IMR-90 (cell line): ENCODE measurements at regions not wholly inside any gene's neighbourhood (a gene's known extent, or its start where the extent isn't known, plus 50 kb on each side); places are given as distances from the start of the nearest gene placed in this dataset.

Experiments
- ATAC-seq: fragments of 200-7000 bp; cut with Tn5 transposase; 2 replicates; pipeline ENCODE4 v1.9.1; 2020; ENCODE audit warnings: low read depth, mild to moderate bottlenecking, moderate library complexity
- BruUV-seq: library from RNA; stranded (reverse); fragments of 400-500 nt; replicated peaks from 2 replicates; lab custom pipeline; 2021; lab: Mats Ljungman, UMichigan
- CTCF ChIA-PET: fragments of 300-600 bp; formaldehyde crosslinking; extraction: SDS; loops from one replicate; lab custom pipeline; 2021; ENCODE audit warnings: antibody characterized with exemption; lab: Yijun Ruan, JAX
- POLR2A ChIA-PET: fragments of 300-600 bp; sonication (Branson Sonifier 250); formaldehyde crosslinking; loops from one replicate; lab custom pipeline; 2022; ENCODE audit warnings: antibody characterized with exemption; ENCODE audit not compliant: unreplicated experiment; lab: Charles Lee
- DNase-seq: peaks from one replicate; pipeline ENCODE4 v3.0.0; 2013
- H2AFZ ChIP-seq: replicated peaks from 2 replicates; pipeline ENCODE3; 2013; ENCODE audit warnings: low read length, mild to moderate bottlenecking; ENCODE audit not compliant: poor library complexity
- H2AK5ac ChIP-seq: 2 replicates; pipeline ENCODE4 v1.6.1; 2013; ENCODE audit warnings: low read depth, low read length, inconsistent platforms
- H2AK9ac ChIP-seq: replicated peaks from 2 replicates; pipeline ENCODE3; 2013; ENCODE audit warnings: mild to moderate bottlenecking, low read depth, low read length, moderate library complexity; ENCODE audit not compliant: poor library complexity
- H2BK120ac ChIP-seq: 2 replicates; pipeline ENCODE4 v1.6.1; 2013; ENCODE audit warnings: low read depth, low read length, inconsistent platforms
- H2BK15ac ChIP-seq: 3 replicates; pipeline ENCODE4 v1.6.1; 2013; ENCODE audit warnings: low read depth, low read length, inconsistent platforms
- H2BK20ac ChIP-seq: 2 replicates; pipeline ENCODE4 v1.6.1; 2013; ENCODE audit warnings: low read depth, mild to moderate bottlenecking, inconsistent platforms, low read length, moderate library complexity
- H2BK5ac ChIP-seq: 2 replicates; pipeline ENCODE4 v1.6.1; 2013; ENCODE audit warnings: mild to moderate bottlenecking, low read depth, low read length, inconsistent platforms; ENCODE audit not compliant: poor library complexity, severe bottlenecking
- H3K14ac ChIP-seq: replicated peaks from 2 replicates; pipeline ENCODE4 v1.6.1; 2013; ENCODE audit warnings: low read depth, low read length, inconsistent platforms
- H3K18ac ChIP-seq: 2 replicates; pipeline ENCODE4 v1.6.1; 2013; ENCODE audit warnings: low read depth, low read length, control low read depth
- H3K23ac ChIP-seq: 2 replicates; pipeline ENCODE4 v1.6.1; 2013; ENCODE audit warnings: low read depth, low read length, inconsistent platforms
- H3K27ac ChIP-seq: 2 replicates; pipeline ENCODE4 v1.5.1; 2013; ENCODE audit warnings: mild to moderate bottlenecking, control low read depth, low read length; ENCODE audit not compliant: insufficient read depth
- H3K27me3 ChIP-seq: 2 replicates; pipeline ENCODE4 v1.6.1; 2013; ENCODE audit warnings: low read length; ENCODE audit not compliant: control insufficient read depth, insufficient read depth
- H3K36me3 ChIP-seq: 2 replicates; pipeline ENCODE4 v1.6.1; 2013; ENCODE audit warnings: low read length, mixed read lengths; ENCODE audit not compliant: control insufficient read depth, insufficient read depth
- H3K4ac ChIP-seq: 2 replicates; pipeline ENCODE4 v1.6.1; 2013; ENCODE audit warnings: low read depth, low read length, inconsistent platforms
- H3K4me1 ChIP-seq: 2 replicates; pipeline ENCODE4 v1.6.1; 2013; ENCODE audit warnings: low read length, mixed read lengths; ENCODE audit not compliant: control insufficient read depth, insufficient read depth
- H3K4me2 ChIP-seq: 2 replicates; pipeline ENCODE4 v1.6.1; 2013; ENCODE audit warnings: low read depth, mild to moderate bottlenecking, control low read depth, low read length, moderate library complexity
- H3K4me3 ChIP-seq: 2 replicates; pipeline ENCODE4 v1.5.1; 2013; ENCODE audit warnings: low read depth, mild to moderate bottlenecking, control low read depth, low read length, moderate library complexity; ENCODE audit not compliant: insufficient read depth
- H3K56ac ChIP-seq: 2 replicates; pipeline ENCODE4 v1.6.1; 2013; ENCODE audit warnings: low read length, inconsistent platforms; ENCODE audit not compliant: insufficient read depth; ENCODE audit errors: extremely low read depth
- H3K79me1 ChIP-seq, 2 experiments: 2 replicates each; pipeline ENCODE4 v1.6.1; 2013; ENCODE audit warnings: low read length in 2 of 2, inconsistent platforms in 1 of 2, low read depth in 1 of 2
- H3K9ac ChIP-seq: 2 replicates; pipeline ENCODE4 v1.6.1; 2013; ENCODE audit warnings: low read depth, low read length, control low read depth
- H3K9me1 ChIP-seq: 2 replicates; pipeline ENCODE4 v1.6.1; 2013; ENCODE audit warnings: low read length, inconsistent platforms; ENCODE audit not compliant: insufficient read depth
- H3K9me3 ChIP-seq: 2 replicates; pipeline ENCODE4 v1.6.1; 2013; ENCODE audit warnings: low read length; ENCODE audit not compliant: control insufficient read depth, insufficient read depth
- H4K20me1 ChIP-seq: 2 replicates; pipeline ENCODE4 v1.6.1; 2013; ENCODE audit warnings: low read length, inconsistent platforms; ENCODE audit not compliant: insufficient read depth
- H4K5ac ChIP-seq: 2 replicates; pipeline ENCODE4 v1.6.1; 2013; ENCODE audit warnings: mild to moderate bottlenecking, low read depth, low read length, control low read depth
- H4K8ac ChIP-seq, 2 experiments: 2 replicates each; pipeline ENCODE4 v1.6.1; 2013; ENCODE audit warnings: low read depth in 2 of 2, low read length in 2 of 2, control low read depth in 1 of 2, inconsistent platforms in 1 of 2
- H4K91ac ChIP-seq: 2 replicates; pipeline ENCODE4 v1.6.1; 2013; ENCODE audit warnings: low read depth, low read length, inconsistent platforms; ENCODE audit not compliant: insufficient read depth
- BHLHE40 ChIP-seq: fragments of 150-350 bp; IDR thresholded peaks from 2 replicates; pipeline ENCODE4 v1.6.1; 2016; ENCODE audit warnings: mild to moderate bottlenecking, low read depth, low read length
- CEBPB ChIP-seq: IDR thresholded peaks from 2 replicates; pipeline ENCODE4 v1.6.1; 2012; ENCODE audit warnings: low read depth, low read length, improper control_type of control experiment
- CHD1 ChIP-seq: IDR thresholded peaks from 2 replicates; pipeline ENCODE4 v1.6.1; 2012; ENCODE audit warnings: low read depth, low read length, improper control_type of control experiment
- FOS ChIP-seq: fragments of 150-350 bp; IDR thresholded peaks from 2 replicates; pipeline ENCODE4 v1.6.1; 2016; ENCODE audit warnings: low read depth, low read length
- MAFK ChIP-seq: IDR thresholded peaks from 2 replicates; pipeline ENCODE4 v1.6.1; 2012; ENCODE audit warnings: low read depth, low read length, improper control_type of control experiment
- MXI1 ChIP-seq: IDR thresholded peaks from 2 replicates; pipeline ENCODE4 v1.6.1; 2012; ENCODE audit warnings: low read depth, mild to moderate bottlenecking, low read length, moderate library complexity, borderline replicate concordance
- NFE2L2 ChIP-seq: fragments of 150-350 bp; IDR thresholded peaks from 2 replicates; pipeline ENCODE4 v1.6.1; 2016; ENCODE audit warnings: low read depth, mild to moderate bottlenecking, low read length
- POLR2A ChIP-seq: IDR thresholded peaks from 2 replicates; pipeline ENCODE4 v1.6.1; 2012; ENCODE audit warnings: mild to moderate bottlenecking, low read depth, low read length
- RAD21 ChIP-seq: IDR thresholded peaks from 2 replicates; pipeline ENCODE4 v1.6.1; 2012; ENCODE audit warnings: low read length, improper control_type of control experiment
- RCOR1 ChIP-seq: IDR thresholded peaks from 2 replicates; pipeline ENCODE4 v1.6.1; 2012; ENCODE audit warnings: mild to moderate bottlenecking, low read length, improper control_type of control experiment; ENCODE audit not compliant: insufficient replicate concordance
- WGBS, 2 experiments: methylation state at CpG; one replicate each; pipeline versions ENCODE4 v1.1.5 to v1.1.7; 2013; ENCODE audit warnings: missing lambda C conversion rate in 2 of 2; ENCODE audit not compliant: insufficient read length in 1 of 2; ENCODE audit errors: extremely low coverage in 2 of 2; 5-methylcytosine and 5-hydroxymethylcytosine counted together
- dilution Hi-C: fragments of 300-500 bp; cut with HindIII; formaldehyde crosslinking; loops from one replicate; pipeline ENCODE4 v1.14.3; 2018; ENCODE audit warnings: low sequenced_read_pairs; ENCODE audit not compliant: unreplicated experiment
- in situ Hi-C: fragments of 300-500 bp; cut with MboI; formaldehyde crosslinking; loops from 3 replicates; pipeline ENCODE4 v1.14.3; 2019; ENCODE audit warnings: low sequenced_read_pairs, inconsistent platforms, mixed read lengths
- intact Hi-C: fragments of 100-400 bp; cut with micrococcal nuclease; formaldehyde crosslinking; loops from 2 replicates; pipeline ENCODE4 v1.10.0; 2022
- TF ChIP-seq, protein P1 (sequence below): fragments of 150-350 bp; IDR thresholded peaks from 2 replicates; pipeline ENCODE4 v1.6.1; 2016; ENCODE audit warnings: low read depth, mild to moderate bottlenecking, low read length, moderate library complexity, borderline replicate concordance
- TF ChIP-seq, protein P2 (sequence below): conservative IDR thresholded peaks from 2 replicates; pipeline ENCODE4 v1.5.1; 2012; ENCODE audit warnings: mild to moderate bottlenecking, low read depth, low read length, improper control_type of control experiment
- TF ChIP-seq, protein P3 (sequence below): fragments of 150-350 bp; IDR thresholded peaks from 2 replicates; pipeline ENCODE4 v1.6.1; 2017; ENCODE audit warnings: mild to moderate bottlenecking, antibody characterized with exemption, low read length, low read depth

DNA sequence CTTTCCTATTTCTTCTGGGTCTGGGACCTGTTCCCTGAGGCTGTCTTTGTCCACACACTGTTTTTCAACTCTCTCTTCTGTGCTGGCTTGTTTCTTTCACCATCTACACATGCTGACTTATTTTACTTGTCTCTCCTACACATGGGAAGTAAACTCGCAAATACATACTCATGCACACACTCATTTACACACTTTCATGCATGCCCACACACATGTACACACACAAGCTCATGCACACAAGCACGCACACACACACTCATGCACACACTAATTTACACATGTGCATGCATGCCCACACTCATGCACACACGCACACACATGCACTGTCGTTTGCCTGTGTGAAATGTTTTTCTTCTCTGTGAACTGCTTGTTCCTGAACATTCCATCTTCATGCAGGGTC is 169.0 kb downstream of the IRX2 start:
- H3K56ac ChIP-seq: no peak overlapping the region
- no peak overlapping the region for H3K27ac ChIP-seq
- peaks cover 43% of the 10 kb centered on the region for H3K9me3 ChIP-seq
- no peak overlapping the region for H2BK20ac ChIP-seq
- H2BK120ac ChIP-seq: no peak overlapping the region
- no peaks in the 10 kb centered on the region for H4K20me1 ChIP-seq
- TF ChIP-seq NFE2L2: no peak
- no peak for TF ChIP-seq BHLHE40
- TF ChIP-seq, protein P1, sequence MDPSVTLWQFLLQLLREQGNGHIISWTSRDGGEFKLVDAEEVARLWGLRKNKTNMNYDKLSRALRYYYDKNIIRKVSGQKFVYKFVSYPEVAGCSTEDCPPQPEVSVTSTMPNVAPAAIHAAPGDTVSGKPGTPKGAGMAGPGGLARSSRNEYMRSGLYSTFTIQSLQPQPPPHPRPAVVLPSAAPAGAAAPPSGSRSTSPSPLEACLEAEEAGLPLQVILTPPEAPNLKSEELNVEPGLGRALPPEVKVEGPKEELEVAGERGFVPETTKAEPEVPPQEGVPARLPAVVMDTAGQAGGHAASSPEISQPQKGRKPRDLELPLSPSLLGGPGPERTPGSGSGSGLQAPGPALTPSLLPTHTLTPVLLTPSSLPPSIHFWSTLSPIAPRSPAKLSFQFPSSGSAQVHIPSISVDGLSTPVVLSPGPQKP: no peak
- TF ChIP-seq, protein P2, sequence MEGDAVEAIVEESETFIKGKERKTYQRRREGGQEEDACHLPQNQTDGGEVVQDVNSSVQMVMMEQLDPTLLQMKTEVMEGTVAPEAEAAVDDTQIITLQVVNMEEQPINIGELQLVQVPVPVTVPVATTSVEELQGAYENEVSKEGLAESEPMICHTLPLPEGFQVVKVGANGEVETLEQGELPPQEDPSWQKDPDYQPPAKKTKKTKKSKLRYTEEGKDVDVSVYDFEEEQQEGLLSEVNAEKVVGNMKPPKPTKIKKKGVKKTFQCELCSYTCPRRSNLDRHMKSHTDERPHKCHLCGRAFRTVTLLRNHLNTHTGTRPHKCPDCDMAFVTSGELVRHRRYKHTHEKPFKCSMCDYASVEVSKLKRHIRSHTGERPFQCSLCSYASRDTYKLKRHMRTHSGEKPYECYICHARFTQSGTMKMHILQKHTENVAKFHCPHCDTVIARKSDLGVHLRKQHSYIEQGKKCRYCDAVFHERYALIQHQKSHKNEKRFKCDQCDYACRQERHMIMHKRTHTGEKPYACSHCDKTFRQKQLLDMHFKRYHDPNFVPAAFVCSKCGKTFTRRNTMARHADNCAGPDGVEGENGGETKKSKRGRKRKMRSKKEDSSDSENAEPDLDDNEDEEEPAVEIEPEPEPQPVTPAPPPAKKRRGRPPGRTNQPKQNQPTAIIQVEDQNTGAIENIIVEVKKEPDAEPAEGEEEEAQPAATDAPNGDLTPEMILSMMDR: no peak
- no peak for TF ChIP-seq FOS
- no peak for TF ChIP-seq CEBPB
- TF ChIP-seq MXI1: no peak
- TF ChIP-seq RAD21: no peak
- no peak for TF ChIP-seq MAFK
- TF ChIP-seq, protein P3, sequence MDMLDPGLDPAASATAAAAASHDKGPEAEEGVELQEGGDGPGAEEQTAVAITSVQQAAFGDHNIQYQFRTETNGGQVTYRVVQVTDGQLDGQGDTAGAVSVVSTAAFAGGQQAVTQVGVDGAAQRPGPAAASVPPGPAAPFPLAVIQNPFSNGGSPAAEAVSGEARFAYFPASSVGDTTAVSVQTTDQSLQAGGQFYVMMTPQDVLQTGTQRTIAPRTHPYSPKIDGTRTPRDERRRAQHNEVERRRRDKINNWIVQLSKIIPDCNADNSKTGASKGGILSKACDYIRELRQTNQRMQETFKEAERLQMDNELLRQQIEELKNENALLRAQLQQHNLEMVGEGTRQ: no peak
- TF ChIP-seq CHD1: no peak
- TF ChIP-seq RCOR1: no peak
- TF ChIP-seq POLR2A: no peak
- H2AFZ ChIP-seq: peak overlapping the region; percentile 21
- H3K27me3 ChIP-seq: no peaks in the 10 kb centered on the region
- in situ Hi-C loops: no loop called here
- no TSS peak for BruUV-seq
- no peak overlapping the region for H3K9ac ChIP-seq
- no peak overlapping the region for H3K23ac ChIP-seq
- no peaks in the 10 kb centered on the region for H3K79me1 ChIP-seq
- intact Hi-C loops: no loop called here
- DNase-seq: no peak
- no peak overlapping the region for H4K5ac ChIP-seq
- dilution Hi-C loops: no loop called here
- no peaks in the 10 kb centered on the region for H3K36me3 ChIP-seq
- H3K4me1 ChIP-seq: no peaks in the 10 kb centered on the region
- no peak overlapping the region for H3K14ac ChIP-seq
- no peak overlapping the region for H4K8ac ChIP-seq
- H2BK5ac ChIP-seq: no peak overlapping the region
- H4K91ac ChIP-seq: no peak overlapping the region
- H2AK9ac ChIP-seq: no peak overlapping the region
- no peak overlapping the region for H3K4me2 ChIP-seq
- ChIA-PET CTCF (no interaction called here), POLR2A (no interaction called here)
- no peaks in the 10 kb centered on the region for H3K9me1 ChIP-seq
- 100% methylated on average over 1 of the region's 4 CpGs; no CpG with 5 or more reads in 1 of the 2 experiments for WGBS, 2 experiments
- ATAC-seq: no peak
- no peak overlapping the region for H2BK15ac ChIP-seq
- no peak overlapping the region for H3K4ac ChIP-seq
- H3K4me3 ChIP-seq: no peak overlapping the region
- H2AK5ac ChIP-seq: no peak overlapping the region
- H3K18ac ChIP-seq: no peak overlapping the region
